K562 (cell line): ENCODE measurements at regions not wholly inside any gene's neighbourhood (a gene's known extent, or its start where the extent isn't known, plus 50 kb on each side); places are given as distances from the start of the nearest gene placed in this dataset.

Experiments
- ATAC-seq: fragments of 200-7000 bp; cut with Tn5 transposase; 3 replicates; pipeline ENCODE4 v1.9.1; 2020; ENCODE audit warnings: moderate library complexity
- BruUV-seq: library from RNA; stranded (reverse); fragments of 400-500 nt; replicated peaks from 2 replicates; lab custom pipeline; 2021; lab: Mats Ljungman, UMichigan
- CTCF ChIA-PET: fragments of 300-600 bp; formaldehyde crosslinking; extraction: SDS; loops from one replicate; lab custom pipeline; 2021; ENCODE audit warnings: low intra/inter-chr PET ratio; lab: Yijun Ruan, JAX
- POLR2A ChIA-PET: fragments of 300-600, 350-650 bp; sonication (Branson Sonifier 250); formaldehyde crosslinking; extraction: SDS; loops from one replicate; lab custom pipeline; 2021; ENCODE audit warnings: antibody characterized with exemption, inconsistent platforms; lab: Yijun Ruan, JAX
- DNase-seq, 4 experiments: peaks; one replicate each; pipeline versions ENCODE4 v3.0.0 to v3.0.0-alpha.2; 2011 to 2018; ENCODE audit warnings: low spot score in 3 of 4, mixed read lengths in 3 of 4; ENCODE audit errors: extremely low read depth in 1 of 4
- FAIRE-seq: peaks from 2 replicates; lab custom pipeline; 2011; peaks lifted over from hg19 to GRCh38; lab: Jason Lieb, UNC
- H2AFZ ChIP-seq: 2 replicates; pipeline ENCODE4 v1.6.0; 2011; ENCODE audit warnings: low read depth, low read length, control low read depth, inconsistent platforms
- H3K27ac ChIP-seq: fragments of 200-600 bp; 3 replicates; pipeline ENCODE4 v1.8.0; 2011; ENCODE audit warnings: low read depth, mild to moderate bottlenecking, control low read depth, inconsistent platforms, low read length, moderate library complexity, mixed read lengths; ENCODE audit errors: extremely low read depth
- H3K27me3 ChIP-seq, 2 experiments: fragments of 300-600 bp in 1 of 2; 2 replicates in 1 of 2; 3 replicates in 1 of 2; pipeline versions ENCODE4 v1.6.0 to v1.8.0; 2011; ENCODE audit warnings: inconsistent platforms in 2 of 2, low read length in 2 of 2, mild to moderate bottlenecking in 1 of 2, mixed read lengths in 1 of 2, moderate library complexity in 1 of 2; ENCODE audit not compliant: control insufficient read depth in 2 of 2, insufficient read depth in 2 of 2
- H3K36me3 ChIP-seq: fragments of 300-600 bp; 3 replicates; pipeline ENCODE4 v1.8.0; 2011; ENCODE audit warnings: mild to moderate bottlenecking, low read length, inconsistent platforms; ENCODE audit not compliant: control insufficient read depth, insufficient read depth
- H3K4me1 ChIP-seq, 2 experiments: fragments of 200-600 bp in 1 of 2; replicated peaks in 1 of 2; 2 replicates in 1 of 2; 3 replicates in 1 of 2; pipeline versions ENCODE4 v1.5.1 to v1.8.0; 2011; ENCODE audit warnings: inconsistent platforms in 2 of 2, low read length in 2 of 2, mild to moderate bottlenecking in 1 of 2, mixed read lengths in 1 of 2, moderate library complexity in 1 of 2; ENCODE audit not compliant: control insufficient read depth in 2 of 2, insufficient read depth in 2 of 2
- H3K4me2 ChIP-seq: 2 replicates; pipeline ENCODE4 v1.6.1; 2011; ENCODE audit warnings: low read length, control low read depth, inconsistent platforms, mixed read lengths; ENCODE audit not compliant: insufficient read depth
- H3K4me3 ChIP-seq: fragments of 200-600 bp; sonication (generic), shearing (Covaris generic); 2 replicates; pipeline ENCODE4 v1.5.1; 2016; ENCODE audit warnings: control low read depth, inconsistent platforms
- H3K79me2 ChIP-seq: fragments of 200-600 bp; 3 replicates; pipeline ENCODE4 v1.8.0; 2011; ENCODE audit warnings: low read length, inconsistent platforms; ENCODE audit not compliant: control insufficient read depth, insufficient read depth
- H3K9ac ChIP-seq, 2 experiments: 2 replicates each; pipeline versions ENCODE4 v1.6.0 to v1.6.1; 2011; ENCODE audit warnings: low read depth in 2 of 2, low read length in 2 of 2, control low read depth in 1 of 2, inconsistent platforms in 1 of 2, mild to moderate bottlenecking in 1 of 2, mixed read lengths in 1 of 2; ENCODE audit not compliant: insufficient read depth in 1 of 2
- H3K9me1 ChIP-seq: one replicate; pipeline ENCODE4 v1.6.0; 2011; ENCODE audit warnings: inconsistent platforms, mild to moderate bottlenecking, low read length, moderate library complexity; ENCODE audit not compliant: control insufficient read depth, insufficient read depth
- H3K9me3 ChIP-seq: replicated peaks from 2 replicates; pipeline ENCODE4 v1.5.1; 2011; ENCODE audit warnings: low read depth, low read length, inconsistent platforms; ENCODE audit not compliant: control insufficient read depth, insufficient read depth
- H4K20me1 ChIP-seq: replicated peaks from 2 replicates; pipeline ENCODE4 v1.6.1; 2011; ENCODE audit warnings: low read length, inconsistent platforms, mixed read lengths; ENCODE audit not compliant: control insufficient read depth, insufficient read depth
- GMEB1 ChIP-seq: fragments of 250-450 bp; sonication (Bioruptor Pico); IDR thresholded peaks from 2 replicates; pipeline ENCODE4 v1.4.0; 2020; ENCODE audit warnings: mild to moderate bottlenecking
- WGBS: fragments of 100-300 bp; shearing (Covaris generic); methylation state at CpG from one replicate; pipeline ENCODE4 v1.1.6; 2016; ENCODE audit warnings: low coverage, mixed read lengths; ENCODE audit not compliant: insufficient coverage; ENCODE audit errors: missing lambda C conversion rate; 5-methylcytosine and 5-hydroxymethylcytosine counted together
- in situ Hi-C: fragments of 300-500 bp; cut with MboI; formaldehyde crosslinking; loops from 4 replicates; pipeline ENCODE4 v1.15.0; 2018; ENCODE audit warnings: inconsistent platforms, mixed read lengths
- intact Hi-C: fragments of 100-400 bp; cut with micrococcal nuclease; formaldehyde crosslinking; loops from 2 replicates; pipeline ENCODE4 v1.14.2; 2022
- TF ChIP-seq, protein P1 (sequence below), 2 experiments: fragments of 450-650 bp; formaldehyde crosslinking in 1 of 2; IDR thresholded peaks; 2 replicates each; pipeline versions ENCODE4 v1.4.0 to v1.6.1; 2014 to 2020; ENCODE audit warnings: mild to moderate bottlenecking in 2 of 2, borderline replicate concordance in 1 of 2, low read depth in 1 of 2

GRCh38 chr9:88784960-88785359, 206.3 kb upstream of the S1PR3 start:
- H3K4me1 ChIP-seq = peaks cover 7 to 14% of the 10 kb centered on the region in 2 experiments; a peak in 4 of 5 replicates
- H3K36me3 ChIP-seq = no peaks in the 10 kb centered on the region
- no peak overlapping the region for H3K4me3 ChIP-seq
- no peak overlapping the region for H3K4me2 ChIP-seq
- CTCF ChIA-PET = no interaction called here
- H2AFZ ChIP-seq = no peak overlapping the region
- WGBS = 59% methylated on average over 3 of the region's 3 CpGs
- H3K27ac ChIP-seq = no peak overlapping the region
- FAIRE-seq = no peak
- POLR2A ChIA-PET = no interaction called here
- H3K9ac ChIP-seq = no peak overlapping the region
- in situ Hi-C loops = no loop called here
- no TSS peak for BruUV-seq
- ATAC-seq = no peak
- no peaks in the 10 kb centered on the region for H3K9me3 ChIP-seq
- TF ChIP-seq GMEB1 = no peak
- TF ChIP-seq, protein P1, sequence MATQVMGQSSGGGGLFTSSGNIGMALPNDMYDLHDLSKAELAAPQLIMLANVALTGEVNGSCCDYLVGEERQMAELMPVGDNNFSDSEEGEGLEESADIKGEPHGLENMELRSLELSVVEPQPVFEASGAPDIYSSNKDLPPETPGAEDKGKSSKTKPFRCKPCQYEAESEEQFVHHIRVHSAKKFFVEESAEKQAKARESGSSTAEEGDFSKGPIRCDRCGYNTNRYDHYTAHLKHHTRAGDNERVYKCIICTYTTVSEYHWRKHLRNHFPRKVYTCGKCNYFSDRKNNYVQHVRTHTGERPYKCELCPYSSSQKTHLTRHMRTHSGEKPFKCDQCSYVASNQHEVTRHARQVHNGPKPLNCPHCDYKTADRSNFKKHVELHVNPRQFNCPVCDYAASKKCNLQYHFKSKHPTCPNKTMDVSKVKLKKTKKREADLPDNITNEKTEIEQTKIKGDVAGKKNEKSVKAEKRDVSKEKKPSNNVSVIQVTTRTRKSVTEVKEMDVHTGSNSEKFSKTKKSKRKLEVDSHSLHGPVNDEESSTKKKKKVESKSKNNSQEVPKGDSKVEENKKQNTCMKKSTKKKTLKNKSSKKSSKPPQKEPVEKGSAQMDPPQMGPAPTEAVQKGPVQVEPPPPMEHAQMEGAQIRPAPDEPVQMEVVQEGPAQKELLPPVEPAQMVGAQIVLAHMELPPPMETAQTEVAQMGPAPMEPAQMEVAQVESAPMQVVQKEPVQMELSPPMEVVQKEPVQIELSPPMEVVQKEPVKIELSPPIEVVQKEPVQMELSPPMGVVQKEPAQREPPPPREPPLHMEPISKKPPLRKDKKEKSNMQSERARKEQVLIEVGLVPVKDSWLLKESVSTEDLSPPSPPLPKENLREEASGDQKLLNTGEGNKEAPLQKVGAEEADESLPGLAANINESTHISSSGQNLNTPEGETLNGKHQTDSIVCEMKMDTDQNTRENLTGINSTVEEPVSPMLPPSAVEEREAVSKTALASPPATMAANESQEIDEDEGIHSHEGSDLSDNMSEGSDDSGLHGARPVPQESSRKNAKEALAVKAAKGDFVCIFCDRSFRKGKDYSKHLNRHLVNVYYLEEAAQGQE (IDR thresholded peaks at IDR 0.05; ENCODE audit: borderline replicate concordance) = 0 out of 2 replicates have a peak, but pooled peaks have one; percentile 28
- TF ChIP-seq, protein P1 (CRISPR knock-in tag; IDR thresholded peaks at IDR 0.05; ENCODE audit: low read depth) = no peak
- no peaks in the 10 kb centered on the region for H4K20me1 ChIP-seq
- H3K79me2 ChIP-seq = no peaks in the 10 kb centered on the region
- no peaks in the 10 kb centered on the region for H3K9me1 ChIP-seq
- H3K27me3 ChIP-seq = no peaks in the 10 kb centered on the region
- no peak for DNase-seq
- intact Hi-C loops = no loop called here
